Ramos (cell line): ENCODE measurements at regions not wholly inside any gene's neighbourhood (a gene's known extent, or its start where the extent isn't known, plus 50 kb on each side); places are given as distances from the start of the nearest gene placed in this dataset.

Experiments used
- in situ Hi-C: fragments of 300-500 bp; cut with MboI; formaldehyde crosslinking; loops from one replicate; pipeline ENCODE4 v1.14.3; 2022; ENCODE audit warnings: low sequenced_read_pairs; ENCODE audit not compliant: unreplicated experiment

DNA sequence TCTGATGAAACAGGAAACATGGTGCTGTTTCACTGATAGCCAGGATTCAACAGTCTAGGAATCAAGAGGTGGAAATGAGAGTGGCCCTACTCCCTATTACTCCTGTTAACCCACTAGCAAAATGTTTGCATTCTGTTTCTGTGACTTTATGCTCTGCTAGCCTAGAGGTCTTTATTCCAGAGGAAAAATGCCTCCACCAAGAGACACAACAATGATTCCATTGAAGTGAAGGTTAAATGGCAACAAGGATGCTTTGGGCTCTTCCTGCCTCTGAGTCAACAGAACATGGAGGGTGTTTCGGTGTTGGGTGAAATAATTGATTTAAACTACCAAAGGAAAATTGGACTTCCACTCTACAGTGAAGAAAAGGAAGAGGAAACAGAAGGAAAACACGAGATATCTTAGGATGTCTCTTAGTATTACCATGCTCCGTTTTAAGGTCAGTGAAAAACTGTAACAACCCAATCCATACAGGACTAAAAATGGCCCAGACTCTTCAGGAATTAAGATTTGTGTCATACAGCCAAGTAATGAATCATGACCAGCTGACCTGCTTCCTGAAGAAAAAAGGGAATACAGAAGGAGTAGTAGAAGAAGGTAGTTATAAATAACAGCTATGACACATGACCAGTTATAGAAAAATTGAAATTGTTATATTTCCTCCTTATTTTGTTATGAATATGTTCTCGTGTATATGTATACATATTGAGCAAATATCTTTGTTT, 1237.8 kb downstream of the NCAM2 start:
- in situ Hi-C loops = no loop called here

DNA sequence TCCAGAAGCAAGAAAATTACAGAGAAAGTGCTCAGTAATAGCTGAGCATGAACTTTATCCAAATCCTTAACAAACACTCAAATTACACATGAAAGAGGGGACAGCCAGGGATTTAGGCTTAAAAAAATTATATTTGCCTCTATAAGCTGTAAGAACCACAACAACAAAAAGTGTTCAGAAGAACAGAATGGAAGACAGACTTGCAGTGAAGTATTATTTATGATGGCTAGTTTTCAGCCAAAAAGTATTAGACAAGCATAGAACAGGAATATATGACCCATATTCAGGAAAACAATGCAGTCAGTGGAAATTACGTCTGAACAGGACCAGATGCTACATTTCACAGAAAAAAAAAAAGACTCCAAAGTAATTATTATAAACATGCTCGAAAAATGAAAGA, 1246.3 kb downstream of the NCAM2 start:
- in situ Hi-C loops = no loop called here

DNA sequence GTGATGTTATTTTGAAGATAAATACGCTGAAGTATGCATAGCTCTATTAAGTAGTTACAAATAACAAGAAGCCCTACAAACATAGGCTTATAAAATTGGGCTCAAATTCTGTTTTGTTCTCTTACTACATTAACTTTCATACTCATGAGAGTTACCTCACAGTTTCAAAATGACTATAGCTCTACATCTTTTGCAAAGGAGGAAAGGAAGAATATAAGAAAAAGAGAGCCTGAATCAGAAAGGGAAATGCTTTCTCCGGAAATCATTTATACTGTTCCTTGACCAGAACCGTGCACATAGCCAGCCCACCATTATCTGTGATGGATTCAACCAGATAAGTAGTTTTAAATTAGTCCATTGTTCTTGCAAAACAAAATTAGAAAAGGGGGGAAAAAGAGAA, 1252.1 kb downstream of the NCAM2 start:
- in situ Hi-C loops = no loop called here

DNA sequence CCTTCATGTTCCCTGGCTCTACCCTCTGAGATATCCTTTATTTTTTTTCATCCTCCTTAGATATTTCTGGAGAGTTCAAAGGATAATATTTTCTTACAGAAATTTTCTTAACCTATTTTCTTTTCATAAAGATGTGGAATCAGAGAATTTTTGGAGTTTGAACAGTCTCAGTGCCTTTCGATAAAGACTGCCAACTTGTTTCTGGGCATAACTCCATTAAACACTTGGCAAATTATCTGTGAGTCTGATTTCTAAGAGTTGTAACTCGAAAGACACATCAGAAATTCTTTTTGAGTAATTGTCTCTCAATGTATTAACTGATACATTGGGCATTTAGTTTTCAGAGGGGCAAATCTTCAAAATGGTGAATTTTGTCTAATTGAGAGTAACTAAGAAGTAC, 1255.6 kb downstream of the NCAM2 start:
- in situ Hi-C loops = no loop called here

DNA sequence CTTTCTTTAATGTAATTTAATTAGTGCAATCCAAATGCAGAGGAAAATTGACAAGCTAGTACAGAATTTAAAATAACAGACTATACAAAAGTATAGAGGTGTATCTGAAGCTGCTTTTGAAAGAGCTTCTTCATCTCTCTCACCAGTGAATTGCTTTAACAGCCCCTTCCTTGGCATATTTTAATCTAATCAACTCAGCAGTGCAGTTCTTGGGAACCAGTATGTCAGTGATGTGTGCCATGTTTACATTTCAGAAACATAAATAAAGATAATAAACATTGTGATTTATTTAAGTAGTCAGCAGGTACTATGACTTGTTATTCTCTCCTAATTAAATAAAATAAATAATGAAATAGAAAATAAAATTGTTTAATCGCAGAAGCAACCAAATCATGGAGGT, 1260.6 kb downstream of the NCAM2 start:
- in situ Hi-C loops = no loop called here

DNA sequence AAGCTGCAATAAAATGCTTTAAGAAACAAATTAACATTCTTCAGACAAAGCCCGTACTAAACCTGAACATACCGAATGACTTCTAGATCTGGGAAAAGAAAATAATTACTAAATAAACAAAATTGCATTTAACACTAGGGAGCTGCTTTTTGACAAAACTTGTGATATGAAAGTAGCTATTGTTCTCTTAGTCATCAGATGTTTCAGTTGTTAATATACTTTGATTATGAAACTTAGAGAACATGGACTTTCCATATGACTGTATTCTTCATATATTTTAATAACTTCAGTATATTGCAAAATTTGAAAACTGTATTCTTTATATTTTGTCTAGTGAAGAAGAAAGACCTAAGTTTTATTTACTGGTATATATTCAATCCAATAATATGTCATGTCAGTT, 1262.1 kb downstream of the NCAM2 start:
- in situ Hi-C loops = no loop called here

DNA sequence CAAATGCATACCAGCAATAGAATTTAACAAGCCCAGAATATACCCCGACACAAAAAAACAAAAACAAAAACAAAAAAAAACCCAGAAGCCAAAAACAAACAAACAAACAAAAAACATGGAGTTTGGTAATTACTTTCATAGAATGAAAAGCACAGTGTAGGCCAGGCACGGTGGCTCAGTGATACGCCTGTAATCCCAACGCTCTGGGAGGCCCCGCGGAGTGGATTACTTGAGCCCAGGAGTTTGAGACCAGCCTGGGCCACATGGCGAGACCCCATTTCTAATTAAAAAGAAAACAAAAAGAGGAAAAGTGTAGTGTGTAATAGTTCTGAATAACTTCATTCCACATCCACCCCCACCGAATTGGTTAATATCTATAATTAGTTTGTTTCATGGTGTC, 1265.7 kb downstream of the NCAM2 start:
- in situ Hi-C loops = no loop called here

DNA sequence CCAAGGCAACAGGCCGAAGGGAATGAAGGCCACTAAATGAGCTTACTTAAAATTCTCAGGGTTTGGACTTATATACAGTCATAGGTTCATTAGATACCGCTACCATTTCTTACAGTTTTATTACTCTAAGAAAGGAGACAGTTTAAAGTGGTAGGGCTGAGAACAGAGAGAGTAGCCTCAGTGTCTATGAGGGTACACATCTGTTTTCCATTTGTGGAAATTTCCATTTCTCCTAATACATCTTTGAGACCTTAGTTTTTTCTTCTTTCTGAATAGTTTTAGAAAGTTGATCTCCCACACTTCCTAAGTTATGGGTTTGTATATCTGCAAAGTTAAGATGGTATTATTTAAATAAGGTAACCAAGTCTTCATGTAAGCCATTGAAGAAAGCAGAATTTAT, 1279.1 kb downstream of the NCAM2 start:
- in situ Hi-C loops = no loop called here

DNA sequence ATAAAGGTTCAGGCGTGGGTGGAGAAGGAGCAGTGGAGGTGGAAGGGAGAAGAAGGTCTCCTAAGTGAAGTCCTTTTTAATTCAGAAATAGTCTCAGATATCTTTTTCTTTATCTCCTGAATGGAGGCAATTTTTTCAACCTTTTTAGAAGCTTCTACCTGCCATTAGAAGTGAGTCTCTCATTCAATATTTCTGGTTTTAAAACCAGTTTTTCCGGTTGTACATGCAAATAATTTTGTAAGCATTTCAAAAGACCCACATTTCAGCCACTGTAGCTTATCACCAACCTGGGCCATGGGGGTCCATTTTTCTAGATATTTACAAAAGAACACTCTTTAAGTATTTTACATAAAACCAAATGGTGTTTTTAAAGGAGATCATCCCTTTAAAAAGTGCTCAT, 1280.2 kb downstream of the NCAM2 start:
- in situ Hi-C loops = no loop called here

DNA sequence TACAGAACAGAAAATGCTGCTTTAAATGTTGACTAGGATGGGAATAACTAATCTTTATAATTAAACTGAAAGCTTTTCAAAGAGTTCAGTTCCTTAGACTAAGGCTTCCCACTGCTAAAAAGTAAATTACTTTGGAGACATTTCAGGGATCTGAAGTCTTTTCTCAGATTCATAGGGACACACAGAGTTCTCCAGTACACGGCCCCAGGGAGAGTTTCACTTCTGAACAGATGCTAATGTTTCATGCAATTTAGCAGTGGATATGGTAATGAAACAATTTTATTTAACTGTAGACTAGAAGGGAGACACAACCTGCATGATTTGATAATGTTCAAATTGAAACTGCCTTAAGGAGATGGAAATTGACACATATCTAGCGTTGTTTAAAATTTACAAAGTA, 1282.6 kb downstream of the NCAM2 start:
- in situ Hi-C loops = no loop called here

DNA sequence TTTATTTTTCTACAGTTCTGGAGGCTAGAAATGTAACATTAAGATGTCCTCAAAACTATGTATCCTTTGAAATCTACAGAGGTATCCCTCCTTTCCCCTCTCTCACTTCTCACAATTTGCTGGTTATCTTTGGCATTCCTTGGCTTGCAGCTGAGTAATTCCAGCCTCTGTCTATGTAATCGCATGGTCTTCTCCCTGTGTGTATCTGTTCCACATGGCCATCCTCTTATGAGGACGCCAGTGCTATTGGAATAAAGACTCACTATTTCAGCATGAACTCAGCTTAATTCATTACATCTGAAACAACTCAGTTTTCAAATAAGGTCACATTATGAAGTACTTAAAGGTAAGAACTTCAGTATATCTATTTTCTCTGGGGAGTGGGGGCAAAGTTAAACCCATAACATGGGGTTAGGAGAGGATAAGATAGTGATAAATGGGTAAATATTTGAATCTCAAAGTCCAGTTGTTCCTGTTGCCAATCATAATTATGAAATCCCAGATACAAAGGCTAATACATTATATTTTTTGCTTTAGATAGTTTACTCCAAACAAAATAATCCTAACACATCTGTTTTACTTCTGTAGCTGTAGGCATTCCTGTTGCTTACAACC, 1290.8 kb downstream of the NCAM2 start:
- in situ Hi-C loops = no loop called here

DNA sequence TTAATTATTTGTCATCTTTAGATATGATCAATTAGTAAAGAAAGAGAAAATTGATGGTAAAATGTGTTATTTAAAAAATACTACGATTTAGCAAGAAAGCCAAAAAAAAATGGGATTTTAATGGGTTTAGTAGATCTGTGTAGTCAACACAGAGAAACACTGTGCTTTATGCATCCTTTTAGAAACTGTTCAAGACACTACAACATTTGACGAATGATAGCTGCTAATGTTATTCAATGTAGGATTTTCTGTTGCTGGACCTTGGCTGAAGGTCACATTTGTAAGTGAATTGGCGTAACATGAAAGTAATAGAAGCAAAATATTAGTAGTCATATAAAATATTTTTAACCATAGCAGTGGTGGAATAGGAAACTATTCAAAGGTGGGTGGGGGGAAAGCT, 1293.9 kb downstream of the NCAM2 start:
- in situ Hi-C loops = no loop called here

DNA sequence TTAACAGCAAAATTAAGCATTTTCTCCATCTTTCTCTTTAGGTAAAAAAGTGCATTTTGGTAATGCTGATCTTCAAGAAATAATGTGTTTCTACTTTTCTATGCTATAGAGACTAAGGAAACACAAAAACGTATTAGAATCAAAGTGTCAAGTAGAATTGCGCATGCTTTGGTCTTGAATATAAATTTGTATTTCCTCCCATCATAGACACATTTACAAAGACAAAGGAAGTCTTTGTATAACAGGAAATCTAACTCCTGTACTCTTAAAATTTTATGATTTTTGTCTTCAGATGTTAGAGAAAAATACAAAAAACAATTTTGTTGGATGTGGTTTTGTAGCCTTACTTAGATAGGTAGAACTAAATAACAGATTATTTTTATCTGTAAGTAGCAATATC, 1299.4 kb downstream of the NCAM2 start:
- in situ Hi-C loops = no loop called here

DNA sequence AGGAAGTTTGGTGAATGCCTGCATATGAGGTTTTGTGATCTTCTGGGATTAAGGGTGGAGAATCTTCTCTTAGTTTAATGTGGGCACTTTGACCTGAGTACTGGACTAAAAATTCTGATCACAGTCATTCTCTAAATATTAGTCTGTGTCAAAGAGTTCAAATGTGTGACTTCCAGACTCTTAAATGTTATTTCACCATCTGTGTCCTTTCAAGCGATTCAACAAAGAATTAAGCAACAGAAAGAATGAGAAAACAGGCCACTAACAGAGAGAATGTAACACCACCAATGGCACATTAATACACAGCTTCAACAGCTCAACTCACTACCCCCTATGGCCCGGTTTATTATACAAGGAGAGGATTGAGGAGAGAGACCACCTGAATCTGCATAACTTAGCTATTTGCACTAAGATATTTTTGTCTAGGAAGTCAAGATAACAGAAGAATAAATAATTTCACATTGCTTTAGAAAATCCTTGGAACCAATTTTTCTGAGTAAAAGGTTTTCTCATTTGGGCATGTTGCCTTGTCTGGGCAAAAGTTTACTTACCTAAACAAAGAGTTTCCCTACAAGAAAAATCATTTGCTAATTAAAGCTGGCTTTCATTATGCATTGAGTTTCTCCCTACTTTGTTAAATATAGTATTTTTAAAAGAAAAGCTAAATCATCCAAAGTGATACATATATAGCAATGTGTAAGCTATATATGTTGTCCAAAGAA, 1313.7 kb downstream of the NCAM2 start:
- in situ Hi-C loops = no loop called here

DNA sequence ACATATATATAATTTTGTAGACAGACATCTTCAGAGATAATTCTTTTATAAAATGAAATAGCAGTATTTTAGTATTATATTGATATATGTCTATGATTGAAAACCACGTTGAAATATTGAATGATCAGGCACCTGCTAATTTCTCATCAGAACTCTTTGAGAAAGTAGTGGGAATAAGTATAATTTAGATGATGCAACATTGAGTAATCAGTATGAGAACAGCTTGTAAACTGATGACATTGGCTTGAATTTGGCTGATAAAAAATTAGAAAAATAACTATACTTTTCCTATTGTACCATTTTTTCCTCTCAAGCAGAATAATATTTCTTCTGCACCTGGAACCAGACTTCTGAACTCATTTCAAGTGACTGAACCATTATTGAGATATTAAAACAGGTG, 1316.8 kb downstream of the NCAM2 start:
- in situ Hi-C loops = no loop called here

DNA sequence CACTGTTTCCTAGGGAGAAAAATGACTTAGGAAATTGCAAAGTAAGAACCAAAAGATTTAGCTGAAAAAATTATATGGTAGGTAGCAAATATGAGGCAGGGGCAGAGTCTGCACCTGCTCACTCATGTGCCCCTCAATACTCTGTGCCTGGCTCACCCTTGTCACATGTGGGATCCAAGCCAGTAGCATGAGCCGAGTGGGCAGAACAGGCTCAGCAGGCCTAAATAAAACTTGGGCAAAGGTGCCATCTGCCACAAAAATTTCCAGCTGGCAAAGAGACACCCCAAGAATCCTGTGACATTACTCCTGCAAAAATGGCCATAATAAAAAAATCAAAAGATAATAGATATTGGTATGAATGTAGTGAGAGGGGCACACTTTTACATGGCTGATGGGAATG, 1321.2 kb downstream of the NCAM2 start:
- in situ Hi-C loops = no loop called here

DNA sequence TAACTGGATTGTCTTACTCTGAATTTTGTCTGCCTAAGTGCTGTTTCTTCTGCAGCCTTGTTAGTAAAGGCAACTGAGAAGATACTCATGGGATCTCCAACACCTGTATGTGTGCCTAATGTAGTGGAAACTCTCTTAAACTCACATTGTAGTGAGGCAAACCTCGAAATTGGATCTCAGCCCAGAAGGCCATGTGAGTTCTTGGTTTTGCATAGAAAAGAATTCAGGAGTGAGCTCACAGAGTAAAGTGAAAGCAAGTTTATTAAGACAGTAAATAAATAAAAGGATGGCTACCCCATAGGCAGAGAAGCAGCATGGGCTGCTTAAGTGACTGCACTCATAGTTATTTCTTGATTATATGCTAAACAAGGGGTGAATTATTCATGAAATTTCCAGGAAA, 1344.7 kb downstream of the NCAM2 start:
- in situ Hi-C loops = no loop called here

DNA sequence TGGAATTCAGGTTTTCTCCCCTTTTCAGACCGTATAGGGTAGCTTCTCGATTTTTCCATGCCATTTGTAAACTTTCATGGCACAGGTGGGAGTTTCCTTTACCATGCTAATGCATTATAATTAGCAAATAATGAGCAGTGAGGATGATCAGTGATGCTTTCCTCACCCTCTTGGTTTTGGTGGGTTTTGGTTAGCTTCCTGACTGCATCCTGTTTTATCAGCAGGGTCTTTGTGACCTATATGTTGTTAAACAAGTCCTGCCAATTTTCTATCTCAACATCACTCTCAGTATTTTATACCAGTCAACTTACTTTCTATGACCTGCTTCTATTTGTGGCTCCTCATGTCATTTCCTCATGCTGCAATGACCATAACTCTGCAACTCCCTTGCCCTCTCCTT, 1345.1 kb downstream of the NCAM2 start:
- in situ Hi-C loops = no loop called here

DNA sequence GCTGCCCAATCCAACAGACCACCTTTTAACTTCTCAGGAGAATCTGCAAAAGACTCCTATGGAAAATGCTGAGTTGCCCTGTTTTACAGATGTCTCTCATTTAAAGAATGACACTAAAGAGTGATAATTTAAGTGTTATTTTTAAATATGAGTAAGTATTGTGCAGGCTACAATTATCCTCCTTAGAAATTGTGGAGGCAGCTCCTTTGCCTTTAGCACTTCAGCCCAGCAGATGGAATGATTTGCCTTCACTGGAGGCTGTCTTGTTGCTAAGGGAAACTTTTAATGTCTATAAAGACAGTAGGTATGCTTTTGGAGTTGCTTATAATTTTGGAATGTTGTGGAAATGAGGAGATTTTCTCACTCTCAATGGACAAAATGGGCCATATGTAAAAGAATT, 1345.5 kb downstream of the NCAM2 start:
- in situ Hi-C loops = no loop called here

DNA sequence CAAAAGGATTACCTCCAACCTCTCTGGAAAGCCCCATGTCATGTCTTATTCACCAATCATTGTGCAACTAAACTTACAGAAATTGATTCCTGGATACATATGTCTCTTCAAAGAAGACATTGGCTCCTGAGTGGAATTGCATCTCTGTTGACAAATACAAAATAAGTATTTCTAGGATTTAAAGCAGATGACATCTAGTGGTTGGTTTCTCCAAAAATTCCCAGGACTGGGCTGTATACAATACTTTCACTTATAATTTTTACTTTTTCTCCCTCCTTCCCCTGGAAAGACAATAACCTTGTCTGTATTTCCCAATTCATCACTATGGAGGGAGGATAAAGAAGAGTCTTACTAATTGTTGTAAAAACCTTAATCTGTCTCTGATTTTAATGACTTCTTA, 1347.4 kb downstream of the NCAM2 start:
- in situ Hi-C loops = no loop called here

DNA sequence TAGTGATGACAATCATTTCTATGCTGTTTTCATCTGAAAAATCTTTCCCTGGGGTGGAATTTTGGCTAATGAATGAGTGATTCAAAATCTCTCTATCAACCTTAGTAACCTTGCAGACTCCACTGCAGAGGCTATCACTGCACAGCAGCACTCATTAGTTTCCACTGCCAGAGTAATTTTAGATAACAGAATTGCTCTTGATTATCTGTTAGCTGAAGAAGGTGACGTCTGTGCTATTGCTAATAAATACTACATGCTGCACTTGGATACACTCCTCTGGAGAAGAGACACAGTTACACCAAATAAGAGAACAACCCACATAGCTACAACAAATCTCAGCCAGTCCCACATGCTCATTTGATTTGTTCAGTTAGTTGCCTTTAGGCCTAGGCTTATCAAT, 1348.4 kb downstream of the NCAM2 start:
- in situ Hi-C loops = no loop called here

DNA sequence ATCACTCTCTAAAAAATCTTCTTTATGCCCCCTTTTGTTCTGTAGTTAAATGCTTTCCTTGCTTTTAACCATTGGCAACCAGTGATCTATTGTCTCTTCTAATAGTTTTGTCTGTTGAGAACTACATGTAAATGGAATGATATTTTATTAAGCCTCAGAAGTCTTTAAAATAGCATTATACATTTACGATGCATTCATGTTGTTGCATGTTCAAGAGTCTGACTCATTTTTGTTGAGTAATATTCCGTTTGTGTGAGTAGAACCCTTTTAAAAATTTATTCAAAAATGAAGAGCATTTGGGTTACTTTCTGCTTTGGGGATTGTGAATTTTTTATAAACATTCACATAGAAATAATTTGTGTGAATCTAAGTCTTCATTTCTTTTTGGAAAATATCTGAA, 1352.9 kb downstream of the NCAM2 start:
- in situ Hi-C loops = no loop called here
